GM12878 (cell line): ENCODE measurements at regions not wholly inside any gene's neighbourhood (a gene's known extent, or its start where the extent isn't known, plus 50 kb on each side); places are given as distances from the start of the nearest gene placed in this dataset.

Experiments used
- ATF2 ChIP-seq: IDR thresholded peaks from 2 replicates; pipeline ENCODE4 v1.6.1; 2012; ENCODE audit warnings: low read length, inconsistent platforms
- BCL11A ChIP-seq: IDR thresholded peaks from 2 replicates; pipeline ENCODE4 v1.6.1; 2011; ENCODE audit warnings: low read depth, low read length
- CUX1 ChIP-seq: IDR thresholded peaks from 2 replicates; pipeline ENCODE4 v1.6.1; 2012; ENCODE audit warnings: improper control_type of control experiment, low read depth, low read length; ENCODE audit not compliant: insufficient replicate concordance
- E2F8 ChIP-seq: fragments of 450-650 bp; IDR thresholded peaks from 2 replicates; pipeline ENCODE4 v1.6.1; 2018; ENCODE audit warnings: mild to moderate bottlenecking, low read depth, moderate library complexity; ENCODE audit not compliant: partially characterized antibody
- IKZF1 ChIP-seq: fragments of 450-650 bp; conservative IDR thresholded peaks from 2 replicates; pipeline ENCODE4 v1.6.1; 2017; ENCODE audit warnings: antibody characterized with exemption, mild to moderate bottlenecking
- MTA2 ChIP-seq: fragments of 450-650 bp; IDR thresholded peaks from 2 replicates; pipeline ENCODE4 v1.6.1; 2016; ENCODE audit warnings: low read depth, mild to moderate bottlenecking, moderate library complexity
- NRF1 ChIP-seq: conservative IDR thresholded peaks from 2 replicates; pipeline ENCODE4 v1.6.1; 2011; ENCODE audit warnings: mild to moderate bottlenecking, low read depth, low read length, improper control_type of control experiment
- RBBP5 ChIP-seq: fragments of 200-600 bp; sonication (generic); conservative IDR thresholded peaks from 2 replicates; pipeline ENCODE4 v1.6.1; 2016
- ZBTB40 ChIP-seq: fragments of 450-650 bp; IDR thresholded peaks from 2 replicates; pipeline ENCODE4 v1.6.1; 2016; ENCODE audit warnings: mild to moderate bottlenecking, moderate library complexity, borderline replicate concordance
- ZNF687 ChIP-seq: fragments of 450-650 bp; IDR thresholded peaks from 2 replicates; pipeline ENCODE4 v1.6.1; 2017; ENCODE audit warnings: mild to moderate bottlenecking, moderate library complexity

- TF ChIP-seq ZBTB40 (no peak), E2F8 (no peak), NRF1 (no peak), BCL11A (no peak), ZNF687 (no peak), ATF2 (no peak), RBBP5 (no peak), IKZF1 (0 out of 2 replicates have a peak, but pooled peaks have one; percentile 22), CUX1 (no peak), MTA2 (0 out of 2 replicates have a peak, but pooled peaks have one; percentile 35)
Observed at GRCh38 chr4:24657768-24658617, 73.6 kb upstream of the DHX15 start (continued).
